Transverse colon (tissue), 3 donors: ENCODE measurements at regions not wholly inside any gene's neighbourhood (a gene's known extent, or its start where the extent isn't known, plus 50 kb on each side); places are given as distances from the start of the nearest gene placed in this dataset.

Experiments used
- CTCF ChIP-seq, 5 experiments: fragments of 200-600 bp in 3 of 5; fragments of 450-650 bp in 2 of 5; sonication (generic) in 3 of 5; IDR thresholded peaks; 1 replicate in 2 of 5; 2 replicates in 3 of 5; pipeline ENCODE4 v1.5.1; 2016 to 2017; ENCODE audit warnings: antibody characterized with exemption in 5 of 5, inconsistent platforms in 3 of 5, mild to moderate bottlenecking in 2 of 5, moderate library complexity in 1 of 5
- EP300 ChIP-seq: sonication (generic); formaldehyde crosslinking; IDR thresholded peaks from one replicate; pipeline ENCODE4 v1.6.1; 2017; ENCODE audit warnings: antibody characterized with exemption, low read depth
- POLR2A ChIP-seq: fragments of 450-650 bp; IDR thresholded peaks from one replicate; pipeline ENCODE4 v1.6.1; 2016; ENCODE audit warnings: antibody characterized with exemption, mild to moderate bottlenecking, moderate library complexity

DNA sequence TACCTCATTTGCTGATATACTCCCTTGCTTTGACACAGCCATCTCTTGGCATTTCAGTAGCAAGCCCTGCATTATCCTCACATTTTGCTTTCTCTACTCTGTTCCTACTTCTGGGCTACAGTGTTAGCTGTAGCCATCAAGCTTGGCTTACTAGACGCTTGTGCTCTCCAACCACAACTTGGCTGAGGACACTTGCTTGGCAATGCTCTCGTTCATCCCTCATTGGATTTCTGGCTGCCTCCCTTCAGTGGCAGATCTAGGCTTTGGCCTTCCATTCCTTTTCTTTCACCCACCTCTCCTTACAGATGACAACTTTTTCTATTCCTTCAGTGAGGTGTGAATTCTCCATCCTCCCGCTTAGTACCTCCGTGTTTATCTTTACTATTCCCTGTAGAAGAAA, 428.7 kb upstream of the LRRC7 start:
- TF ChIP-seq CTCF (IDR thresholded peaks at IDR 0.05), result no peak
- no peak for TF ChIP-seq POLR2A
- TF ChIP-seq EP300, result no peak
